K562 (cell line): ENCODE measurements at regions not wholly inside any gene's neighbourhood (a gene's known extent, or its start where the extent isn't known, plus 50 kb on each side); places are given as distances from the start of the nearest gene placed in this dataset.

Source experiments
- ATAC-seq: fragments of 200-7000 bp; cut with Tn5 transposase; 3 replicates; pipeline ENCODE4 v1.9.1; 2020; ENCODE audit warnings: moderate library complexity
- BruUV-seq: library from RNA; stranded (reverse); fragments of 400-500 nt; replicated peaks from 2 replicates; lab custom pipeline; 2021; lab: Mats Ljungman, UMichigan
- CTCF ChIA-PET: fragments of 300-600 bp; formaldehyde crosslinking; extraction: SDS; loops from one replicate; lab custom pipeline; 2021; ENCODE audit warnings: low intra/inter-chr PET ratio; lab: Yijun Ruan, JAX
- POLR2A ChIA-PET: fragments of 300-600, 350-650 bp; sonication (Branson Sonifier 250); formaldehyde crosslinking; extraction: SDS; loops from one replicate; lab custom pipeline; 2021; ENCODE audit warnings: antibody characterized with exemption, inconsistent platforms; lab: Yijun Ruan, JAX
- DNase-seq, 4 experiments: peaks; one replicate each; pipeline versions ENCODE4 v3.0.0 to v3.0.0-alpha.2; 2011 to 2018; ENCODE audit warnings: low spot score in 3 of 4, mixed read lengths in 3 of 4; ENCODE audit errors: extremely low read depth in 1 of 4
- FAIRE-seq: peaks from 2 replicates; lab custom pipeline; 2011; peaks lifted over from hg19 to GRCh38; lab: Jason Lieb, UNC
- H2AFZ ChIP-seq: 2 replicates; pipeline ENCODE4 v1.6.0; 2011; ENCODE audit warnings: low read depth, low read length, control low read depth, inconsistent platforms
- H3K27ac ChIP-seq: fragments of 200-600 bp; 3 replicates; pipeline ENCODE4 v1.8.0; 2011; ENCODE audit warnings: low read depth, mild to moderate bottlenecking, control low read depth, inconsistent platforms, low read length, moderate library complexity, mixed read lengths; ENCODE audit errors: extremely low read depth
- H3K27me3 ChIP-seq, 2 experiments: fragments of 300-600 bp in 1 of 2; 2 replicates in 1 of 2; 3 replicates in 1 of 2; pipeline versions ENCODE4 v1.6.0 to v1.8.0; 2011; ENCODE audit warnings: inconsistent platforms in 2 of 2, low read length in 2 of 2, mild to moderate bottlenecking in 1 of 2, mixed read lengths in 1 of 2, moderate library complexity in 1 of 2; ENCODE audit not compliant: control insufficient read depth in 2 of 2, insufficient read depth in 2 of 2
- H3K36me3 ChIP-seq: fragments of 300-600 bp; 3 replicates; pipeline ENCODE4 v1.8.0; 2011; ENCODE audit warnings: mild to moderate bottlenecking, low read length, inconsistent platforms; ENCODE audit not compliant: control insufficient read depth, insufficient read depth
- H3K4me1 ChIP-seq, 2 experiments: fragments of 200-600 bp in 1 of 2; replicated peaks in 1 of 2; 2 replicates in 1 of 2; 3 replicates in 1 of 2; pipeline versions ENCODE4 v1.5.1 to v1.8.0; 2011; ENCODE audit warnings: inconsistent platforms in 2 of 2, low read length in 2 of 2, mild to moderate bottlenecking in 1 of 2, mixed read lengths in 1 of 2, moderate library complexity in 1 of 2; ENCODE audit not compliant: control insufficient read depth in 2 of 2, insufficient read depth in 2 of 2
- H3K4me2 ChIP-seq: 2 replicates; pipeline ENCODE4 v1.6.1; 2011; ENCODE audit warnings: low read length, control low read depth, inconsistent platforms, mixed read lengths; ENCODE audit not compliant: insufficient read depth
- H3K4me3 ChIP-seq: fragments of 200-600 bp; sonication (generic), shearing (Covaris generic); 2 replicates; pipeline ENCODE4 v1.5.1; 2016; ENCODE audit warnings: control low read depth, inconsistent platforms
- H3K79me2 ChIP-seq: fragments of 200-600 bp; 3 replicates; pipeline ENCODE4 v1.8.0; 2011; ENCODE audit warnings: low read length, inconsistent platforms; ENCODE audit not compliant: control insufficient read depth, insufficient read depth
- H3K9ac ChIP-seq, 2 experiments: 2 replicates each; pipeline versions ENCODE4 v1.6.0 to v1.6.1; 2011; ENCODE audit warnings: low read depth in 2 of 2, low read length in 2 of 2, control low read depth in 1 of 2, inconsistent platforms in 1 of 2, mild to moderate bottlenecking in 1 of 2, mixed read lengths in 1 of 2; ENCODE audit not compliant: insufficient read depth in 1 of 2
- H3K9me1 ChIP-seq: one replicate; pipeline ENCODE4 v1.6.0; 2011; ENCODE audit warnings: inconsistent platforms, mild to moderate bottlenecking, low read length, moderate library complexity; ENCODE audit not compliant: control insufficient read depth, insufficient read depth
- H3K9me3 ChIP-seq: replicated peaks from 2 replicates; pipeline ENCODE4 v1.5.1; 2011; ENCODE audit warnings: low read depth, low read length, inconsistent platforms; ENCODE audit not compliant: control insufficient read depth, insufficient read depth
- H4K20me1 ChIP-seq: replicated peaks from 2 replicates; pipeline ENCODE4 v1.6.1; 2011; ENCODE audit warnings: low read length, inconsistent platforms, mixed read lengths; ENCODE audit not compliant: control insufficient read depth, insufficient read depth
- MEIS2 ChIP-seq: fragments of 450-650 bp; IDR thresholded peaks from 2 replicates; pipeline ENCODE4 v1.6.1; 2014; ENCODE audit warnings: mild to moderate bottlenecking; ENCODE audit not compliant: partially characterized antibody
- NFIC ChIP-seq: fragments of 450-650 bp; IDR thresholded peaks from 2 replicates; pipeline ENCODE4 v1.6.1; 2017; ENCODE audit warnings: mild to moderate bottlenecking, inconsistent platforms
- RAD21 ChIP-seq, 2 experiments: fragments of 250-450 bp in 1 of 2; fragments of 450-650 bp in 1 of 2; sonication (Bioruptor Pico) in 1 of 2; formaldehyde crosslinking in 1 of 2; IDR thresholded peaks in 1 of 2; conservative IDR thresholded peaks in 1 of 2; 2 replicates each; pipeline versions ENCODE4 v1.4.0 to v1.8.0; 2020 to 2022; ENCODE audit warnings: mild to moderate bottlenecking in 2 of 2, moderate library complexity in 1 of 2
- WGBS: fragments of 100-300 bp; shearing (Covaris generic); methylation state at CpG from one replicate; pipeline ENCODE4 v1.1.6; 2016; ENCODE audit warnings: low coverage, mixed read lengths; ENCODE audit not compliant: insufficient coverage; ENCODE audit errors: missing lambda C conversion rate; 5-methylcytosine and 5-hydroxymethylcytosine counted together
- in situ Hi-C: fragments of 300-500 bp; cut with MboI; formaldehyde crosslinking; loops from 4 replicates; pipeline ENCODE4 v1.15.0; 2018; ENCODE audit warnings: inconsistent platforms, mixed read lengths
- intact Hi-C: fragments of 100-400 bp; cut with micrococcal nuclease; formaldehyde crosslinking; loops from 2 replicates; pipeline ENCODE4 v1.14.2; 2022
- TF ChIP-seq, protein P1 (sequence below), 2 experiments: fragments of 450-650 bp in 1 of 2; sonication (generic) in 1 of 2; formaldehyde crosslinking in 1 of 2; IDR thresholded peaks; 2 replicates each; pipeline versions ENCODE4 v1.7.1 to v1.9.0; 2016 to 2022; ENCODE audit warnings: inconsistent platforms in 1 of 2, mild to moderate bottlenecking in 1 of 2, missing genetic modification reagents in 1 of 2

DNA sequence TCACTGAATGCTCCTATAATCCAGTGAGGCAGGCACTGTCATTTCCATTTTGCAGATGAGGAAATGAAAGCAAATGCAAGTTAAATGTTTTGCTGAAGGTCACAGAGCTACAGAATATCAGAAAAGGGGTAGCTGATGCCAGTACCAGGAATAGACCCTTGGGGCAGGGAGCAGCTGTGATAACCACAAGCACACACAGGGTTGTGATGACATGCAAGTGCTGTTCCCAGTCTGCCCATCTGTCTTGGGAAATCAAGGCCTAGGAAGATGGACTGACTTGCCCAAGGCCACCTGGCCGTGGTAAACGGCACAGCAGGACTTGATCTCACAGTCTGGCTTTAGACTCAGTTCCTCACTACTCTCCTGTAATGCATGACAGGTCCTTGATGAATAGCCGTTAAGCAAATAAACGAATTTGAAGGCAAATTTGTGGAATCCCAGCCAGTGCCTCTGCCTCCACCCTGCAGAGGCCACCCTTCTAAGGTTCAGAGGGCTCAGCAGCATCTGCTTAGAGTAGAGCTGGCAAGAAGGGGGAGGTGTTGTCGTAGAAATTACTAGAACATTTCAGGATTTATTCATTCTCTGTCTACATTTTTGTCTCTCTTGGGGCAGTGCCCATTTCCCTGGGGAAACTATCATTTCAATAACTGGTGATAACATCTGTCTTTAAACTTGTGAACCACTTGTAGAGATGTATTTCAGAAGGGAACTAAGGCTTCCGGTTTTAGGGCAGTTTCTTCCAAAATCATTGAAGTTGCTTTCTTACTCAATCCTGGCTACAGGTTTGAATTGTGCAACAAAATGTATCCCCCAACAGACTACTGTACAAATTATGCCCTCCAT lies 53.2 kb upstream of the MRPS6 start (continued):
- TF ChIP-seq RAD21 (CRISPR knock-in tag; conservative IDR thresholded peaks at IDR 0.05 in 1 of 2, IDR thresholded peaks at IDR 0.05 in 1 of 2) (0 out of 4 replicates have a peak, but pooled peaks of 1 of the 2 experiments have one; percentile 23), MEIS2 (peak; percentile 95)

DNA sequence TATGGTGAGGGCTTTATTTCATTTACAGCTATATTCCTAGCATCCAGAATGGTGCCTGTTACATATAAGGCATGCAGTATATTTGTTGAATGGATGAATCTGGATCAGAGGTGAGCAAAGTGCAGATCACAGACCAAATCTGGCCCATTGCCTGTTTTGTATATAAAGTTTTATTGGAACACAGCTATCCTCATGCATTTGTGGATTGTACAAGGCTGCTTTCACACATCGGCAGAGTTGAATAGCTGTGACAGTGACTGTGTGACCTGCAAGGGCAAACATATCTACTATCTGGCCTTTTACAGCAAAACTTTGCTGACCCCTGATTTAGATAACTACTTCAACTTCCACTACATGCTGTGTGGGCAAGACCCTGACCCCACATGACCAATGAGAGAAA lies 54.0 kb upstream of the MRPS6 start:
- FAIRE-seq: no peak
- no TSS peak for BruUV-seq
- POLR2A ChIA-PET: interaction anchor here (0.8 to 1.0 kb wide), 2 partner anchors 11 kb away, joined by 3 read pairs; no protein-coding TSS in a partner anchor
- H4K20me1 ChIP-seq: no peaks in the 10 kb centered on the region
- 32% methylated on average over 1 of the region's 1 CpG for WGBS
- H3K9me1 ChIP-seq: no peaks in the 10 kb centered on the region
- ATAC-seq: no peak
- no peak overlapping the region for H3K4me2 ChIP-seq
- H2AFZ ChIP-seq: no peak overlapping the region
- peaks cover 0 to 26% of the 10 kb centered on the region in 2 experiments; a peak in 4 of 5 replicates for H3K4me1 ChIP-seq
- no peaks in the 10 kb centered on the region for H3K79me2 ChIP-seq
- no peaks in the 10 kb centered on the region for H3K36me3 ChIP-seq
- DNase-seq: no peak
- no peak overlapping the region for H3K4me3 ChIP-seq
- no peak overlapping the region for H3K9ac ChIP-seq
- no peaks in the 10 kb centered on the region for H3K9me3 ChIP-seq
- H3K27me3 ChIP-seq: no peaks in the 10 kb centered on the region
- H3K27ac ChIP-seq: no peak overlapping the region
- in situ Hi-C loops: no loop called here
- no peak for TF ChIP-seq NFIC
- TF ChIP-seq, protein P1, sequence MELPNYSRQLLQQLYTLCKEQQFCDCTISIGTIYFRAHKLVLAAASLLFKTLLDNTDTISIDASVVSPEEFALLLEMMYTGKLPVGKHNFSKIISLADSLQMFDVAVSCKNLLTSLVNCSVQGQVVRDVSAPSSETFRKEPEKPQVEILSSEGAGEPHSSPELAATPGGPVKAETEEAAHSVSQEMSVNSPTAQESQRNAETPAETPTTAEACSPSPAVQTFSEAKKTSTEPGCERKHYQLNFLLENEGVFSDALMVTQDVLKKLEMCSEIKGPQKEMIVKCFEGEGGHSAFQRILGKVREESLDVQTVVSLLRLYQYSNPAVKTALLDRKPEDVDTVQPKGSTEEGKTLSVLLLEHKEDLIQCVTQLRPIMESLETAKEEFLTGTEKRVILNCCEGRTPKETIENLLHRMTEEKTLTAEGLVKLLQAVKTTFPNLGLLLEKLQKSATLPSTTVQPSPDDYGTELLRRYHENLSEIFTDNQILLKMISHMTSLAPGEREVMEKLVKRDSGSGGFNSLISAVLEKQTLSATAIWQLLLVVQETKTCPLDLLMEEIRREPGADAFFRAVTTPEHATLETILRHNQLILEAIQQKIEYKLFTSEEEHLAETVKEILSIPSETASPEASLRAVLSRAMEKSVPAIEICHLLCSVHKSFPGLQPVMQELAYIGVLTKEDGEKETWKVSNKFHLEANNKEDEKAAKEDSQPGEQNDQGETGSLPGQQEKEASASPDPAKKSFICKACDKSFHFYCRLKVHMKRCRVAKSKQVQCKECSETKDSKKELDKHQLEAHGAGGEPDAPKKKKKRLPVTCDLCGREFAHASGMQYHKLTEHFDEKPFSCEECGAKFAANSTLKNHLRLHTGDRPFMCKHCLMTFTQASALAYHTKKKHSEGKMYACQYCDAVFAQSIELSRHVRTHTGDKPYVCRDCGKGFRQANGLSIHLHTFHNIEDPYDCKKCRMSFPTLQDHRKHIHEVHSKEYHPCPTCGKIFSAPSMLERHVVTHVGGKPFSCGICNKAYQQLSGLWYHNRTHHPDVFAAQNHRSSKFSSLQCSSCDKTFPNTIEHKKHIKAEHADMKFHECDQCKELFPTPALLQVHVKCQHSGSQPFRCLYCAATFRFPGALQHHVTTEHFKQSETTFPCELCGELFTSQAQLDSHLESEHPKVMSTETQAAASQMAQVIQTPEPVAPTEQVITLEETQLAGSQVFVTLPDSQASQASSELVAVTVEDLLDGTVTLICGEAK (IDR thresholded peaks at IDR 0.05): peak; percentile 88
- TF ChIP-seq, protein P1 (CRISPR knock-in tag; IDR thresholded peaks at IDR 0.05): peak; percentile 72
- TF ChIP-seq, all 486 proteins: peak for 1
- CTCF ChIA-PET: no interaction called here
- intact Hi-C loops: no loop called here
